GM12878 (cell line): ENCODE measurements at regions not wholly inside any gene's neighbourhood (a gene's known extent, or its start where the extent isn't known, plus 50 kb on each side); places are given as distances from the start of the nearest gene placed in this dataset.

Experiments used
- ATAC-seq: fragments of 200-7000 bp; cut with Tn5 transposase; 3 replicates; pipeline ENCODE4 v1.9.1; 2020; ENCODE audit warnings: mild to moderate bottlenecking, moderate library complexity
- BruUV-seq: library from RNA; stranded (reverse); fragments of 400-500 nt; replicated peaks from 2 replicates; lab custom pipeline; 2021; lab: Mats Ljungman, UMichigan
- CTCF ChIA-PET: fragments of 300-600 bp; sonication (Branson Sonifier 250); formaldehyde crosslinking; extraction: SDS; loops from one replicate; lab custom pipeline; 2021; ENCODE audit warnings: inconsistent platforms; lab: Yijun Ruan, JAX
- POLR2A ChIA-PET: fragments of 350-600 bp; formaldehyde crosslinking; extraction: SDS; loops from one replicate; lab custom pipeline; 2021; ENCODE audit warnings: inconsistent platforms; lab: Charles Lee
- RAD21 ChIA-PET: fragments of 300-600 bp; sonication (Branson Sonifier 250); formaldehyde crosslinking; loops from one replicate; lab custom pipeline; 2023; ENCODE audit warnings: antibody characterized with exemption; ENCODE audit not compliant: unreplicated experiment; lab: Charles Lee
- SMC1A ChIA-PET: fragments of 300-600 bp; sonication (Branson Sonifier 250); formaldehyde crosslinking; loops from one replicate; lab custom pipeline; 2023; ENCODE audit not compliant: unreplicated experiment, uncharacterized antibody; lab: Charles Lee
- DNase-seq: peaks from one replicate; pipeline ENCODE4 v3.0.0-alpha.2; 2011; ENCODE audit warnings: low read depth, low spot score
- FAIRE-seq: peaks from 3 replicates; lab custom pipeline; 2011; peaks lifted over from hg19 to GRCh38; lab: Jason Lieb, UNC
- H2AFZ ChIP-seq: 2 replicates; pipeline ENCODE4 v1.6.0; 2011; ENCODE audit warnings: low read depth, low read length, control low read depth; ENCODE audit not compliant: control insufficient read depth
- H3K27ac ChIP-seq: 2 replicates; pipeline ENCODE4 v1.5.1; 2011; ENCODE audit warnings: control low read depth; ENCODE audit not compliant: control insufficient read depth, insufficient read depth
- H3K27me3 ChIP-seq, 2 experiments: replicated peaks in 1 of 2; 2 replicates each; pipeline versions ENCODE4 v1.6.0 to v1.6.1; 2011; ENCODE audit warnings: low read length in 1 of 2; ENCODE audit not compliant: control insufficient read depth in 2 of 2, insufficient read depth in 2 of 2
- H3K36me3 ChIP-seq, 2 experiments: 2 replicates each; pipeline ENCODE4 v1.5.1; 2011; ENCODE audit warnings: low read length in 1 of 2; ENCODE audit not compliant: control insufficient read depth in 2 of 2, insufficient read depth in 2 of 2
- H3K4me1 ChIP-seq: 2 replicates; pipeline ENCODE4 v1.6.1; 2011; ENCODE audit warnings: mild to moderate bottlenecking, low read length, moderate library complexity, mixed read lengths; ENCODE audit not compliant: control insufficient read depth, insufficient read depth
- H3K4me2 ChIP-seq: 2 replicates; pipeline ENCODE4 v1.6.0; 2011; ENCODE audit warnings: control low read depth; ENCODE audit not compliant: control insufficient read depth, insufficient read depth
- H3K4me3 ChIP-seq: fragments of 200-600 bp; sonication (generic); 2 replicates; pipeline ENCODE4 v1.5.1; 2016
- H3K79me2 ChIP-seq: 2 replicates; pipeline ENCODE4 v1.6.0; 2011; ENCODE audit warnings: low read length; ENCODE audit not compliant: control insufficient read depth, insufficient read depth
- H3K9ac ChIP-seq: 2 replicates; pipeline ENCODE4 v1.8.0; 2011; ENCODE audit warnings: low read length, control low read depth, mixed read lengths; ENCODE audit not compliant: control insufficient read depth, insufficient read depth
- H3K9me3 ChIP-seq: replicated peaks from 3 replicates; pipeline ENCODE4 v1.5.1; 2011; ENCODE audit warnings: mild to moderate bottlenecking, low read length; ENCODE audit not compliant: control insufficient read depth, insufficient read depth
- H4K20me1 ChIP-seq: 2 replicates; pipeline ENCODE4 v1.6.0; 2011; ENCODE audit not compliant: control insufficient read depth, insufficient read depth
- CBX5 ChIP-seq: sonication (generic); IDR thresholded peaks from 2 replicates; pipeline ENCODE4 v1.6.1; 2016; ENCODE audit warnings: low read depth, moderate library complexity, mild to moderate bottlenecking, inconsistent platforms
- CHD1 ChIP-seq: IDR thresholded peaks from 2 replicates; pipeline ENCODE4 v1.6.1; 2012; ENCODE audit warnings: low read depth, low read length, improper control_type of control experiment
- CHD2 ChIP-seq: IDR thresholded peaks from 2 replicates; pipeline ENCODE4 v1.6.1; 2011; ENCODE audit warnings: low read depth, low read length, improper control_type of control experiment, borderline replicate concordance
- CTCF ChIP-seq, 3 experiments: IDR thresholded peaks in 2 of 3; conservative IDR thresholded peaks in 1 of 3; 2 replicates each; pipeline ENCODE4 v1.5.1; 2011; ENCODE audit warnings: low read depth in 3 of 3, low read length in 3 of 3, mild to moderate bottlenecking in 3 of 3, control low read depth in 2 of 3, moderate library complexity in 2 of 3, inconsistent platforms in 1 of 3, mixed read lengths in 1 of 3; ENCODE audit not compliant: control insufficient read depth in 2 of 3, insufficient read depth in 1 of 3; ENCODE audit errors: extremely low read depth in 1 of 3
- DPF2 ChIP-seq: fragments of 450-650 bp; IDR thresholded peaks from 2 replicates; pipeline ENCODE4 v1.6.1; 2017; ENCODE audit warnings: mild to moderate bottlenecking
- E2F8 ChIP-seq: fragments of 450-650 bp; IDR thresholded peaks from 2 replicates; pipeline ENCODE4 v1.6.1; 2018; ENCODE audit warnings: mild to moderate bottlenecking, low read depth, moderate library complexity; ENCODE audit not compliant: partially characterized antibody
- HDAC6 ChIP-seq: fragments of 200-600 bp; sonication (generic); IDR thresholded peaks from one replicate; pipeline ENCODE4 v1.8.0; 2017; ENCODE audit warnings: antibody characterized with exemption; ENCODE audit not compliant: unreplicated experiment
- RFX5 ChIP-seq: IDR thresholded peaks from 2 replicates; pipeline ENCODE4 v1.6.1; 2011; ENCODE audit warnings: low read depth, low read length, improper control_type of control experiment
- SMC3 ChIP-seq: IDR thresholded peaks from 2 replicates; pipeline ENCODE4 v1.6.1; 2011; ENCODE audit warnings: low read length, improper control_type of control experiment, borderline replicate concordance
- SREBF1 ChIP-seq: IDR thresholded peaks from 2 replicates; pipeline ENCODE4 v1.6.1; 2012; ENCODE audit warnings: mild to moderate bottlenecking, low read length
- TCF12 ChIP-seq: IDR thresholded peaks from 2 replicates; pipeline ENCODE4 v1.6.1; 2011; ENCODE audit warnings: low read depth, mild to moderate bottlenecking, low read length
- WGBS: methylation state at CpG from one replicate; pipeline ENCODE4 v1.1.6; 2016; ENCODE audit warnings: low lambda C conversion rate; ENCODE audit not compliant: insufficient replicate concordance, insufficient coverage; ENCODE audit errors: missing lambda C conversion rate; 5-methylcytosine and 5-hydroxymethylcytosine counted together
- in situ Hi-C: fragments of 300-500 bp; cut with MboI; formaldehyde crosslinking; loops from 9 replicates; pipeline ENCODE4 v1.14.3; 2018; ENCODE audit warnings: mixed read lengths
- intact Hi-C: fragments of 100-400 bp; cut with micrococcal nuclease; formaldehyde crosslinking; loops from one replicate; pipeline ENCODE4 v1.14.2; 2022; ENCODE audit not compliant: unreplicated experiment
- TF ChIP-seq, protein P1 (sequence below): IDR thresholded peaks from 2 replicates; pipeline ENCODE4 v1.6.1; 2012; ENCODE audit warnings: low read depth, low read length, improper control_type of control experiment
- TF ChIP-seq, protein P2 (sequence below): fragments of 450-650 bp; IDR thresholded peaks from 2 replicates; pipeline ENCODE4 v1.6.1; 2017; ENCODE audit warnings: mild to moderate bottlenecking, low read depth, inconsistent platforms; ENCODE audit not compliant: poor library complexity, severe bottlenecking
- TF ChIP-seq, protein P3 (sequence below): fragments of 450-650 bp; IDR thresholded peaks from 2 replicates; pipeline ENCODE4 v1.6.1; 2016; ENCODE audit warnings: mild to moderate bottlenecking

GRCh38 chr11:116085031-116085635 lies 580.9 kb upstream of the CADM1 start:
- POLR2A ChIA-PET, result interaction anchor here (1.7 kb wide), 1 partner anchor 166 kb away, joined by 3 read pairs; no protein-coding TSS in a partner anchor
- RAD21 ChIA-PET, result interaction anchor here (1.6 kb wide), 1 partner anchor 11 kb away, joined by 5 read pairs; no protein-coding TSS in a partner anchor
- CTCF ChIA-PET, result interaction anchor here (0.5 to 0.7 kb wide), 3 partner anchors 12 to 522 kb away, joined by 3 to 4 read pairs (median 3); no protein-coding TSS in a partner anchor
- no peak overlapping the region for H3K4me3 ChIP-seq
- no peak for FAIRE-seq
- no peaks in the 10 kb centered on the region for H3K36me3 ChIP-seq
- peaks cover 5% of the 10 kb centered on the region; the same call in 1 of the 2 replicates for H3K4me1 ChIP-seq
- H3K9me3 ChIP-seq, result no peaks in the 10 kb centered on the region; the same call in 2 of the 3 replicates
- BruUV-seq, result no TSS peak
- H3K27ac ChIP-seq, result no peak overlapping the region
- 52% methylated on average over 7 of the region's 7 CpGs for WGBS
- no peaks in the 10 kb centered on the region for H3K27me3 ChIP-seq
- no peak overlapping the region for H2AFZ ChIP-seq
- no peak overlapping the region for H3K9ac ChIP-seq
- no peaks in the 10 kb centered on the region for H4K20me1 ChIP-seq
- no peak for ATAC-seq
- no peak for DNase-seq
- H3K79me2 ChIP-seq, result no peaks in the 10 kb centered on the region
- H3K4me2 ChIP-seq, result no peak overlapping the region
- in situ Hi-C loops (no loop called here), intact Hi-C loops (no loop called here)
- SMC1A ChIA-PET, result interaction anchor here (0.6 to 1.6 kb wide), 6 partner anchors 9 to 750 kb away, joined by 3 to 4 read pairs (median 3); no protein-coding TSS in a partner anchor
- TF ChIP-seq SMC3, result no peak
- TF ChIP-seq, protein P1, sequence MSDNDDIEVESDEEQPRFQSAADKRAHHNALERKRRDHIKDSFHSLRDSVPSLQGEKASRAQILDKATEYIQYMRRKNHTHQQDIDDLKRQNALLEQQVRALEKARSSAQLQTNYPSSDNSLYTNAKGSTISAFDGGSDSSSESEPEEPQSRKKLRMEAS, result no peak
- no peak for TF ChIP-seq CBX5
- TF ChIP-seq DPF2, result no peak
- TF ChIP-seq TCF12, result no peak
- no peak for TF ChIP-seq SREBF1
- TF ChIP-seq RFX5, result no peak
- TF ChIP-seq E2F8, result no peak
- TF ChIP-seq, protein P2, sequence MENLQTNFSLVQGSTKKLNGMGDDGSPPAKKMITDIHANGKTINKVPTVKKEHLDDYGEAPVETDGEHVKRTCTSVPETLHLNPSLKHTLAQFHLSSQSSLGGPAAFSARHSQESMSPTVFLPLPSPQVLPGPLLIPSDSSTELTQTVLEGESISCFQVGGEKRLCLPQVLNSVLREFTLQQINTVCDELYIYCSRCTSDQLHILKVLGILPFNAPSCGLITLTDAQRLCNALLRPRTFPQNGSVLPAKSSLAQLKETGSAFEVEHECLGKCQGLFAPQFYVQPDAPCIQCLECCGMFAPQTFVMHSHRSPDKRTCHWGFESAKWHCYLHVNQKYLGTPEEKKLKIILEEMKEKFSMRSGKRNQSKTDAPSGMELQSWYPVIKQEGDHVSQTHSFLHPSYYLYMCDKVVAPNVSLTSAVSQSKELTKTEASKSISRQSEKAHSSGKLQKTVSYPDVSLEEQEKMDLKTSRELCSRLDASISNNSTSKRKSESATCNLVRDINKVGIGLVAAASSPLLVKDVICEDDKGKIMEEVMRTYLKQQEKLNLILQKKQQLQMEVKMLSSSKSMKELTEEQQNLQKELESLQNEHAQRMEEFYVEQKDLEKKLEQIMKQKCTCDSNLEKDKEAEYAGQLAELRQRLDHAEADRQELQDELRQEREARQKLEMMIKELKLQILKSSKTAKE, result no peak
- TF ChIP-seq CHD2, result no peak
- TF ChIP-seq CTCF (IDR thresholded peaks at IDR 0.05 in 2 of 3, conservative IDR thresholded peaks at IDR 0.05 in 1 of 3; ENCODE audit: control insufficient read depth in 2 of 3, extremely low read depth in 1 of 3, insufficient read depth in 1 of 3, low read depth in 3 of 3, low read length in 3 of 3), result no peak
- TF ChIP-seq, protein P3, sequence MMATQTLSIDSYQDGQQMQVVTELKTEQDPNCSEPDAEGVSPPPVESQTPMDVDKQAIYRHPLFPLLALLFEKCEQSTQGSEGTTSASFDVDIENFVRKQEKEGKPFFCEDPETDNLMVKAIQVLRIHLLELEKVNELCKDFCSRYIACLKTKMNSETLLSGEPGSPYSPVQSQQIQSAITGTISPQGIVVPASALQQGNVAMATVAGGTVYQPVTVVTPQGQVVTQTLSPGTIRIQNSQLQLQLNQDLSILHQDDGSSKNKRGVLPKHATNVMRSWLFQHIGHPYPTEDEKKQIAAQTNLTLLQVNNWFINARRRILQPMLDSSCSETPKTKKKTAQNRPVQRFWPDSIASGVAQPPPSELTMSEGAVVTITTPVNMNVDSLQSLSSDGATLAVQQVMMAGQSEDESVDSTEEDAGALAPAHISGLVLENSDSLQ, result no peak
- no peak for TF ChIP-seq CHD1
- no peak for TF ChIP-seq HDAC6
